ENCODE measurements at regions not wholly inside any gene's neighbourhood (a gene's known extent, or its start where the extent isn't known, plus 50 kb on each side); places are given as distances from the start of the nearest gene placed in this dataset.

GRCh38 chr6:84521511-84521910 lies 242.9 kb downstream of the TBX18 start:
- no peak for DNase-seq

- no peak for DNase-seq
Measured at GRCh38 chr6:84517741-84518530, 246.5 kb downstream of the TBX18 start.

GRCh38 chr6:84516154-84516553 lies 248.2 kb downstream of the TBX18 start:
- no peak for DNase-seq

DNA sequence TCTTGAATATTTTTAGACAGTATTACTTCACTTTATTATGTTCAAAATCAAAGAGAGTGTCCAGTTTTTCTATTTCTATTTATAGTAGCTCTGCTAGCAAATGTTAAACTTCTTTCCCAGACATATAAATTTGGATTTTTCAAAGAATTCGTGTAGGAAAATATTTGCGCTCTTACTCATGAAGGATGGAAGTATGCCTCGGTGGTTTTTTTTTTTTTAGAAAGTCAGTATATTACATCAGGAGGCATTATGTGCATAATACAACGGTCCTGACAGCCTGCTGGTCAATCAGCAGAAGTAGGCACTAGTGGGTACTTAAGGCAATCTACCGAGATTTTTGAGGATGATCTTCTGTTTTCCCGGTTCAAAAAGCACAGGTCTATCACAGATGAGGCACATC lies 249.3 kb downstream of the TBX18 start:
- DNase-seq, result no peak

DNA sequence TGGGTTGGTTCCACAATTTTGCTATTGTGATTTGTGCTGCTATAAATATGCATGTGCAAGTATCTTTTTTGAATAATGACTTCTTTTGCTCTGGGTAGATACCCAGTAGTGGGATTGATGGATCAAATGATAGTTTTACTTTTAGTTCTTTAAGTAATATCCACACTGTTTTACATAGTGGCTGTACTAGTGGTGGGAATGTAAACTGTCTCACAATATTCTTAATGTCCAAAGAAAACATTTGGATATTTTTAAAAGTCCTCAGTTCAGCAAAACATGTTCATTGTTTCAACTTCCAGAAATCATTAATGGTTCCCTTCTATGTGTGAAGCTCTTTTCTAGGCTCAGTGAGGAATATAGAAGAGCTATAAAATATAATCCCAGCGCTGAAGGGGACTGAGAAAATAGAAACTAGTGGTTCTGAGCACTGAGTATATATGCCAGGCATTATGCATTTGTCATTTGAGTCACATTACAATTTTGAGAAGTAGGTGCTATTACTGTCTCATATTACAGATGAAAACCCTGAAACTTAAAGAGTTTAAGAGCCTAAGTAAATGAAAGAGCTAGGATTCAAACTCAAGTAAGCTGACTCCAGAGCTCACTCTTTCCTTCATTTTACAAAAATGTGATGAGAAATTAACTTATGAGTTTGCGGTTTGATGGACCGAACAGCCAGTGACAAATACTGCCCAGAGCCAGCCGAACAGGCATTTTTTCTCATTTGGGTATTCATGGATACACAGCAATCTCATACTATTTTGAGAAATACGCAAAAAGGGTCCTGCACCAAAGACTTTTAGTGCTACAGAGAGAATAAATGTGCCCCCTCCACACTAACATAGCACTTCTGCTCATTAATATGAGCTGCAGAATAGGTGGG lies 250.1 kb downstream of the TBX18 start:
- DNase-seq, result no peak

GRCh38 chr6:84512391-84512790 lies 252.0 kb downstream of the TBX18 start:
- no peak for DNase-seq

GRCh38 chr6:84511929-84512328 lies 252.5 kb downstream of the TBX18 start:
- DNase-seq, result no peak

GRCh38 chr6:84508981-84509380 lies 255.4 kb downstream of the TBX18 start:
- DNase-seq, result no peak

DNA sequence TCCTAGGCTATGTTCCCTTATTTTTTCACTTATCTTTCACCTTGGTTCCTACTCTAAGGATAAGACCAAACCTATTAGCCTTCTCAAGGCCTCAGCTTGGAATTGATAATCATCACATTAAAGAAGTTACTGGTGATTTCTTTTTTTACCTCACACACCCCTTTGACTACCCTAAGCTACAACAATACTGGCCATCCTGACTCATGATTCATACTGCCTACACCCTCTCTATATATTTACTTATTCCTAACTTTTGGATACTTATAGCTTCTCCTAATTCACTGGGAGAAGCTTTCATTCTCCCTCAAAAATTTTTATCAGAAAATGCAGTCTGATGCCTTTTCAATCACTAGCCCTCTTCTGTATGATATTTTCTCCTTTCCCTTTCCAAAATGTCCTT lies 256.1 kb downstream of the TBX18 start:
- no peak for DNase-seq

DNA sequence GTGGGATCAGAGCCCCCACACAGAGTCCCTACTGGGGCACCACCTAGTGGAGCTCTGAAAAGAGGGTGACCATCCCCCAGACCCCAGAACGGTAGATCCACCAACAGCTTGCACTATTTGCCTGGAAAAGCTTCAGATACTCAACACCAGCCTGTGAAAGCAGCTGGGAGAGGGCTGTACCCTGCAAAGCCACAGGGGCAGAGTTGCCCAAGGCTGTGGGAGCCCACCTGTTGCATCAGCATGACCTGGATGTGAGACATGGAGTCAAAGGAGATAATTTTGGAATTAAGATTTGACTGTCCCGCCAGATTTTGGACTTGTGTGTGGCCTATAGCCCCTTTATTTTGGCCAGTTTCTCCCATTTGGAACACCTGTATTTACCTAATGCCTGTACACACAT lies 260.4 kb downstream of the TBX18 start:
- no peak for DNase-seq

DNA sequence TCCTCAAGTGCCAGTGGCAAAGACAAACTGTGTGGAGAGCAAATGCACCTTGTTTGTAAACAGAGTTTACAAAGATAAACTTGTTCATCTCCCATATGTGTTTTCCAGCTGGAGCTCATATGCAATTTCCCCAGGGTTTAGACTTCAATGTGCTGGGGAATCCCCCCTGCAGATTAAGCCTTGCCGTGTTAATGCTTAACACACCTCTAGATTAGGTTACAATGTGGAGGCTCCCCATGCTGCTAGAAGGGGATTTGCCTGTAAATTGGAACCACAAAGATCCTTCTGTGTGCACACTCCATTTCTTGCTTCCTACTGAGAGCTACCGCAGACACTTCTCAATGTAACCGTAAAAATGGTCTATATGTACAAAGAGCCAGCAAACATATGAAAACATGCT lies 263.1 kb downstream of the TBX18 start:
- no peak for DNase-seq

- no peak for DNase-seq
Measured at GRCh38 chr6:84500726-84501125, 263.7 kb downstream of the TBX18 start.

DNA sequence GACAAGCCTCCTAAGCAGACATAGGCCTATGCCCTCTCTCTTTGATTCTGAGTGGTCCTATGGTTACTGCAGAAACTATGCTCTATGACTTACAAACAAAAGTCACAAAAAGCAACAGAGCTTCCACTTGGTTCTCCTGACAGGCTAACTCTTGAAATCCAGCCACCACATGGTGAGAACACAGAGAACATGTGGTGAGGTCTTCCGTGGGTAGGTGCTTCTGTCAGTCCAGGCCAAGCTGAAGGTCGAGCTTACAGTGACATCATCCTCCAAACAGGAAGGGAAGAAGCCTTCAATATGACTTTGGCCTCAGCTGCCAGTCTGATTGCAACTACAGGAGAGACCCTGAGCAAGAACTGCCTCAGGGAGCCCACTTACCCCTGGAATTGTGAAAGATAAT lies 265.5 kb downstream of the TBX18 start:
- no peak for DNase-seq

GRCh38 chr6:84492241-84493165 lies 265.1 kb upstream of the CEP162 start:
- no peak for DNase-seq

DNA sequence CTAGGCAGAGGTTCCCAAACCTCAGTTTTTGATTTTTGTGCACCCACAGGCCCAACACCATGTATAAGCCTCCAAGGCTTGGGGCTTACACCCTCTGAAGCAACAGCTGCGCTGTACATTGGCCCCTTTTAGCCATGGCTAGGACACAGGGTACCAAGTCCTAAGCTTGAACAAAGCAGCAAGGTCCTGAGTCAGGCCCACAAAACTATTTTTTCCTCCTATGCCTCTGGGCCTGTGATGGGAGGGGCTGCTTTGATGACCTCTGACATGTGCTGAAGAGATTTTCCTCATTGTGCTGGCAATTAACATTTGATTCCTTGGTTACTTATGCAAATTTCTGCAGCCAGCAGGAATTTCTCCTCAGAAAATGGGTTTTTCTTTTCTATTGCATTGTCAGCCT lies 262.2 kb upstream of the CEP162 start:
- no peak for DNase-seq

DNA sequence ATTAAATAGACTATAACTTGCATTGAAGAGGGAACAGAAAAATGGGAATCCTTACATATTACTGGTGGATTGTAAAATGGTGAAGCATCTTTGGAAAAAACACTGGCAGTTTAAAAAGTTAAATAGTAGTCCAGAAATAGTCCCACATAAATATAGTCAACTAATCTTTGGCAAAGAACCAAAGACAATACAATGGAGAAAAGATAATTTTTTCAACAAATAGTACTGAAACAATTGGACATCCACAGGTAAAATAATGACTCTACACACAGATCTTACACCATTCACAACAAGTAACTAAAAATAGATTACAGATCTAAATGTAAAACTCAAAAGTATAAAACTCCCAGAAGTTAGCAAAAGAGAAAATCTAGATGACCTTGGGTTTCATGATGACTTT lies 259.1 kb upstream of the CEP162 start:
- no peak for DNase-seq

DNA sequence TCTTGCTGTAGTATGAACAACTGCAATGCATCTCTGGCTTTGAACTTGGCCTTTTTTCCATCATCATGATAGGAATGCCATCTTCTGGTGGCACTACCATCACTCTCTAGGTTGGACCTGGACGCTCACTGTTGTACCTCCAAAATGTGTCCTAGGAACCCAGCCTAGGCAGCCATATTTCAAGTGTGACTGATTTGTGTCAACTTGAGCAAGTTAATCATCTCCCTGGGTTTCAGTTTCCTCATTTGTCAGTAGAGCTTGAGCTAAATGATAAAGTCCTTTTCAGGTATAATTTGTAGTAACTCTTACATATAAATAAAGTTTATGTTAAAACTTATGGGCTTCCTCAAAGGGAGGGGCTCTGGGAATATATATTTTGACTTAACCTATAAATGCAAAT lies 241.7 kb upstream of the CEP162 start:
- DNase-seq, result no peak

DNA sequence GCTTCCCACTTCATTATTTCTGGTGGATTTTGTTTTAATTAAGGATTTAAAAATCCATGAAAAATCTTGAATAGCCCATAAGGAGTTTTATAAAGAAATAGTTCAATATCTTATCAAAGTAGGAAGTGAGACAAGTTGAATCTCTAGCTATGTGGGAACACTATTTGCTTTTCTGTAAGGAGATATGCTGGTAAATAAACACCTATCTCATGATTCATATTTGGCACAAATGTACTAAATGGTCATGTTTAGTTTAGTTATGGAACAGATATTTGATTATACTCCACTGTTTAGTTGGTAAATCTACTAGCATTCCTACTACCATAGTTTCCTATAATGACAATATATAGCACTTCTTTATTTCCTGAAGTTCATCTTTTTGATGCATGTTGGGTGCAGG lies 239.9 kb upstream of the CEP162 start:
- DNase-seq, result no peak

- no peak for DNase-seq
Measured at GRCh38 chr6:84466511-84466910, 239.1 kb upstream of the CEP162 start.

GRCh38 chr6:84464471-84464870 lies 237.0 kb upstream of the CEP162 start:
- no peak for DNase-seq

GRCh38 chr6:84462698-84463097 lies 235.3 kb upstream of the CEP162 start:
- DNase-seq, result no peak

DNA sequence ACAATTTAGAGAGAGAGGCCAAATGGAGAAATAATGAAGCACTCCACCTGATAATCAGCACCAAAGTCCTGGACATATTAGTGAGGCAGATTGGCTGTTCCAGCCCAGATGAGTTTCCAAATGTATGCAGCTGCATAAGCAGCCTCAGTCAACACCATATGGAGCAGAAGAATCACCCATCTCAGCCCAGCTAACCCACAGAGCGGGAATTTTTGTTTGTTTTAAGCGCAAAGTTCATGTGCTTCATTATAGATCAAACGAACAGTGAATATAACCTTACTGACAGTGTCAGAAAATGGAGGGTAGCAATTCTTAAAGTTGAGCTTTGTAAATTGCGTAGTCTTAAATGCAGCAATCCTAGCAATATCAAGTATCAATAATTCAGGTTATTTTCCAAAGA lies 234.0 kb upstream of the CEP162 start:
- DNase-seq, result no peak

GRCh38 chr6:84460491-84460890 lies 233.0 kb upstream of the CEP162 start:
- DNase-seq, result no peak

Data from femur (tissue), 1 donor.